H1 (cell line): ENCODE measurements at regions not wholly inside any gene's neighbourhood (a gene's known extent, or its start where the extent isn't known, plus 50 kb on each side); places are given as distances from the start of the nearest gene placed in this dataset.

Experiments
- POLR2A ChIP-seq, 2 experiments: IDR thresholded peaks; 1 replicate in 1 of 2; 2 replicates in 1 of 2; pipeline ENCODE4 v1.6.1; 2011; ENCODE audit warnings: low read depth in 2 of 2, low read length in 2 of 2, mild to moderate bottlenecking in 2 of 2; ENCODE audit errors: control extremely low read depth in 1 of 2
- SIN3A ChIP-seq, 2 experiments: IDR thresholded peaks in 1 of 2; conservative IDR thresholded peaks in 1 of 2; 2 replicates each; pipeline ENCODE4 v1.6.1; 2011 to 2012; ENCODE audit warnings: low read length in 2 of 2, improper control_type of control experiment in 1 of 2, low read depth in 1 of 2, mild to moderate bottlenecking in 1 of 2
- TF ChIP-seq, protein P1 (sequence below), 3 experiments: IDR thresholded peaks; 1 replicate in 2 of 3; 2 replicates in 1 of 3; pipeline versions ENCODE4 v1.5.1 to v1.6.1; 2011; ENCODE audit warnings: low read length in 3 of 3, mild to moderate bottlenecking in 3 of 3, inconsistent platforms in 2 of 3, low read depth in 1 of 3, moderate library complexity in 1 of 3; ENCODE audit not compliant: insufficient read depth in 1 of 3; ENCODE audit errors: control extremely low read depth in 1 of 3

DNA sequence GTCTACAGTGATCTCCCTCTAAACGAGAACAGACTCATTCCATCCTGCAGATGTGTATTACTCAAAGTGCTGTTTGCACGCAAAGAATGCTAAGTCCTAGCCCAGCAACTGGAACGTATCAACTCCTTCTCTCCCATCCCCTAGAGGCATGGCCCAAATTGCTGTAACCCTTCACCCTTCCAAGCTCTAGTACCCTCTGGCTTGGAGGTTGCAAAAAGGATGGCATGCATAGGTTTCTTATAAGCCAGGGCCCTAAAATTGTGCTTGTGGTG, 71.5 kb upstream of the TGM3 start:
- TF ChIP-seq, protein P1, sequence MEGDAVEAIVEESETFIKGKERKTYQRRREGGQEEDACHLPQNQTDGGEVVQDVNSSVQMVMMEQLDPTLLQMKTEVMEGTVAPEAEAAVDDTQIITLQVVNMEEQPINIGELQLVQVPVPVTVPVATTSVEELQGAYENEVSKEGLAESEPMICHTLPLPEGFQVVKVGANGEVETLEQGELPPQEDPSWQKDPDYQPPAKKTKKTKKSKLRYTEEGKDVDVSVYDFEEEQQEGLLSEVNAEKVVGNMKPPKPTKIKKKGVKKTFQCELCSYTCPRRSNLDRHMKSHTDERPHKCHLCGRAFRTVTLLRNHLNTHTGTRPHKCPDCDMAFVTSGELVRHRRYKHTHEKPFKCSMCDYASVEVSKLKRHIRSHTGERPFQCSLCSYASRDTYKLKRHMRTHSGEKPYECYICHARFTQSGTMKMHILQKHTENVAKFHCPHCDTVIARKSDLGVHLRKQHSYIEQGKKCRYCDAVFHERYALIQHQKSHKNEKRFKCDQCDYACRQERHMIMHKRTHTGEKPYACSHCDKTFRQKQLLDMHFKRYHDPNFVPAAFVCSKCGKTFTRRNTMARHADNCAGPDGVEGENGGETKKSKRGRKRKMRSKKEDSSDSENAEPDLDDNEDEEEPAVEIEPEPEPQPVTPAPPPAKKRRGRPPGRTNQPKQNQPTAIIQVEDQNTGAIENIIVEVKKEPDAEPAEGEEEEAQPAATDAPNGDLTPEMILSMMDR (IDR thresholded peaks at IDR 0.05; ENCODE audit: control extremely low read depth in 1 of 3, insufficient read depth in 1 of 3, low read depth in 1 of 3, low read length in 3 of 3): no peak
- TF ChIP-seq POLR2A (IDR thresholded peaks at IDR 0.05; ENCODE audit: control extremely low read depth in 1 of 2, low read depth in 2 of 2, low read length in 2 of 2): no peak
- TF ChIP-seq SIN3A (conservative IDR thresholded peaks at IDR 0.05 in 1 of 2, IDR thresholded peaks at IDR 0.05 in 1 of 2; ENCODE audit: low read depth in 1 of 2, low read length in 2 of 2): no peak
